Pulmonary artery endothelial cell (primary cell): ENCODE measurements at regions not wholly inside any gene's neighbourhood (a gene's known extent, or its start where the extent isn't known, plus 50 kb on each side); places are given as distances from the start of the nearest gene placed in this dataset.
"Not testable (repeated sequence)": the region's sequence is repeated elsewhere in the genome, so short reads cannot be mapped to it uniquely, and the experiment has no call there.

Experiments
- DNase-seq: peaks from one replicate; pipeline ENCODE4 v3.0.0-alpha.2; 2011; ENCODE audit warnings: low read depth, low spot score

DNA sequence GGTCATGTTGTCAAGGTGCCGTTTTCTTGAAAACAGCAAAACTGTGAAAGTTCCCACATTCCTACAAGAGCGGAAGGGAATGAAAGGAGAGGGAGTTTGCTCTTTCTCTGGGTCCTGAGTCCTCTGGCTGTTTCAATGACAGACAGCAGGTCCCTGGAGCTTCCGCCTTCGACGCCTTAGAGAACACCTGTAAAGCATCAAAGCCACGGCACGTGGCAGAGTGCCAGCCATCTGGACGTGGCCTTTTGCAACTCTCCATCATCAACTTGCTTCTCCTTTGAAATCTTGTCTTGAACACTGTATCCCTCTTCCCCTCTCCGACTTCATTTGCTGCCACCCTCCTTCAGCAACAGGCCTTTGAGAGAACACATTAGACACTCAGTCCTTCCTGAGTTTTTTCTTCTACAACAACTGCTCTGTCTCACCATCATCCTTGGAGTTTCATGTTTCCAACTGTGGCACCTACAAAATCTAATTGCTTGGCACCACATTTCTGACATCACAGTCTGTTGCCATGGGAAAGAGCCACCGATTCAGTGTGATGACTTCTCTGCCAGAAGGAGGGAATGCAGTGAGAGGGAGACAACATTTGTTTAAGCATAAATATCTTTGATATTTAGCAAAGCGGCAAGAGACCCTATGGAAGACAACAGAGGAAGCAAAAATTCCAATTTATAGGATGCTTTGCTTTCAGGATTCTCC lies 204.9 kb upstream of the PTER start:
- DNase-seq: no peak

DNA sequence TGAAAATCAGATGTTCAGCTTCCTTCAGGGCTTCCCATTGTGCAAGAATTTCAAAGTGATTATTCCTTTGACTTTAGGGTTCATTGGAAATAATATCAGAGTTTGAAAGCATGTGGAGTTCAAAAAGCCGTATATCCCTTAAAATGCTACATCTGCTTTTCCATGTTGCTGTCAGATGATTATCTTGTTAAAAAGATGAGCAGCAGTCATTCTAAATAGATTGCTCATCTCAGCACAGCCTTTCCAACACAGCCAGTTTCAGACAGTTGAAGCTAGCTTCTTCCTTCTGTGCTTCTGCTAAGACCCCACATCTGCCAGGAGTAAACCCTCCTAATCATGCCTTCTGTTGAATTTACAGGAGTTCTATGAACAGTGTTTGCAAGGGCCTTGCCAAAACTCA lies 204.4 kb upstream of the PTER start:
- DNase-seq: no peak

- no peak for DNase-seq
Measured at GRCh38 chr10:16234916-16235315, 201.9 kb upstream of the PTER start.

DNA sequence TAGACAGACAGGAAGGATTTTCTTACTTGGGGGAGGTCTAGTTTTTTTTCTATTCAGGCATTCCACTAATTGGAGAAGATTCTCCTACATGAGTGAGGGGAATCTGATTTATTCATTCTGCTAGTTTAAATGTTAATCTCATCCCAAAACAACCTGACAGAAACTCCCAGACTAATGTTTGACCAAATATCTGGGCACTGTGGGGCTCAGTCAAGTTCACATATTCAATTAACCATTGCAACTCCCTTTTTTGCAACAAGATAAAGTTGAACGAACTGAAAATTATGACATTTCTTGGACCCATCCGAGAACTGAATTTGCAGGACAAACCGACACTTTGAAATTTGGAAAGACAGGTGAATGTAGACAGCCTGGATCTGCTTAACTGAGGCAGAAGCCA lies 194.4 kb upstream of the PTER start:
- no peak for DNase-seq

GRCh38 chr10:16242859-16243613 lies 193.8 kb upstream of the PTER start:
- no peak for DNase-seq

- DNase-seq: not testable (repeated sequence)
Measured at GRCh38 chr10:16250136-16250535, 186.7 kb upstream of the PTER start.

GRCh38 chr10:16256336-16256735 lies 180.5 kb upstream of the PTER start:
- DNase-seq: no peak

DNA sequence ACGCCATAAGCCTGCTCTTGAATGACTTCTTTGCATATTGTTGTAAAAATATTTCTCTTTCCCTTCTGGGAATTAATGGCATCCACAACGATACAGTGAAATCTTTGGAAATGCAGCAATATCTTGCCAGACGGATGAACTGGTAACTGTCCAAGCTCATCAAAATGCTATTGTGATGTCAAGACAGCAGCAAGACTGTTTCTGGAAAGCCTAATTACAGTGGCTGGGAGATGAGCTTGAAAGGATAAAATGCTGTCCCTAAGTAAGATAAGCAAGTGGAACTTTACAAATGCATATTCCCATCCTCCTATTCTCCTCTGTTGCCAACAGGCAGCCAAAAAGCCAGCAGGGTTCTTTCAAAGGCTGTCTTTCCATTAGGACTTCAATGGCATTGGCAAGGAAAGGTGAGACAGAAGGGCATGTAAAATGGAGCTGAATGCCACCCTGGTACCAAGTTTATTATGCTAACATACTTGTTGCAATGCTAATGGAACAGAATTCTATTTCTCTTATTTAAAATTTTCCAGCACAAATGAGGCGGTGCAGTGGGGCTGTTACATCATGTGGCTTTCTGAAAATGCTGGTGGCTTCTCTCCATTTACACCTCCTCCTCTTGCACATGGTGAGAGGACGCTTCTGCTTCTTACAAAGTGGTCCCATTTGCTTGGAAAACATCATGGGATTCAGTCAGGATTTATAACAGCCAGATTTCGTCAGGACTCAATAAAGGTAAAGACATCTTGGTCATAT lies 178.3 kb upstream of the PTER start:
- DNase-seq: no peak

DNA sequence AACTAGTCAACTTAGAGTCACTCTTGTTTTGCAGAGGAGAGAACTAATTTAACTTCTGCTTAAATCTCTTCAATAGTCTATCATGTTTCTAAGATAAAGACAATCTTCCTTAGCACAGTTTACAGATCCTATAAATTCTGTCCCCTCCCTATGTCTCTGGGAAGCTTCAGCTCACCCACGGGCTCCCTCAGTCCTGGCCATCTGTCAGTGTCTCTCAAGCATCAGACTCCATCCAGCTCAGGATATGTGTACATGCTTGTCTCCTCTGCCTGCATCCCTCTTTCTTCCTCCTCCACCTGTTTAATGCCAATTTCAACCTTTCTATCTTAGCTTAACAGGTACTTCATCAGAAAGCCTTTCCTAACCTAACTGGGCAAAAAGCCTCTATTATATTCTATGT lies 177.1 kb upstream of the PTER start:
- DNase-seq: no peak

DNA sequence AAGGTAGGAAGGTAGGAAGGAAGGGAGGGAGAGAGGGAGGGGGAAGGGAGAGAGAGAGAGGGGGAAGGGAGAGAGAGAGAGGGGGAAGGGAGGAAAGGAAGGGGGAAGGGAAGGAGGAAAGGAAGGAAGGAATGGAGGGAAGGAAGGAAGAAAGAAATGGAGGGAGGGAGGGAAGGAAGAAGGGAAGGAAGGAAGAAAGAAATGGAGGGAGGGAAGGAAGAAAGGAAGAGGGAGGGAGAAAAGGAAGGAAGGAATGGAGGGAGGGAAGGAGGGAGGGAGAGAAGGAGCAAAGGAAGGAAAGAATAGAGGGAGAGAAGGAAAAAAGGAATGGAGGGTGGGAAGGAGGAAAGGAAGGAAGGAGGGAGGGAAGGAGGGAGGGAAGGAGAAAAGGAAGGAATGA lies 176.4 kb upstream of the PTER start:
- no peak for DNase-seq

GRCh38 chr10:16271571-16271970 lies 165.2 kb upstream of the PTER start:
- DNase-seq: no peak

DNA sequence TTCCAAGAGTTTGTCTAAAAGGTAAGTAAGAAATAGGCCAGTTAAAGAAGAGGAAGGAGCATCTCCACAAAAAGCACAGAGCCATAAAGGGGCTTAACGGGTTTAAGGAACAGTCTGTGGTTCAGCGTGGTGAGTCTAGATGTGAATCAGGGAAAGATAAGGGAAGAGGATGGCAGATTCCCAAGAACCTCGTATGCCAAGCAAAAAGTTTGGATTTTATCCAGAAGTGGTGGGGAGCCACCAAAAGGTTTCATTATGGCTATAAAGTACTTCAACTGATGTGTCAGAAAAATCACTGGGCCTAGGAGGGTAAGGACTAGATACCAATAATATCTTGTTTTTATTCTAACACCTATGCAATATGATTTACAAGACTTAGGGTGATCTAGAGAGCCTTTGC lies 161.9 kb upstream of the PTER start:
- DNase-seq: no peak

DNA sequence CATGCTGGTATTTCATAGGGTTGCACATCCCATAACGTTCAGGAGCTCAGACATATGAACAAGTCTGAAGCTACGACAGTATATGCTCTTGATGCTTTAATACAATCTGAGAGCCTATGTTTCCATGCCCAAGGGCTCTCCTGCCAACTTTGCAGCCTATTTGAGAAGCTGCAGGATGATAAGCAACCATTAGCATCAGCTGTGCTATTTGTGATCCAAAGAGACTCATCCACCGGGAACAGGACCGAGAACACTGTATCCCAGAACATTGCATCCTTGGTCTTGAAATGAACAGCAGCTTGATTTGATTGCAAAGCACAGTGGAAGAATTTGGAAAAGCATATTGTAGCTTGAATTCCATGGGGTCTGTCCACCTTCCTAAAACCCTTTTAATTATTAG lies 156.2 kb upstream of the PTER start:
- DNase-seq: no peak

GRCh38 chr10:16292366-16292765 lies 144.4 kb upstream of the PTER start:
- DNase-seq: no peak

DNA sequence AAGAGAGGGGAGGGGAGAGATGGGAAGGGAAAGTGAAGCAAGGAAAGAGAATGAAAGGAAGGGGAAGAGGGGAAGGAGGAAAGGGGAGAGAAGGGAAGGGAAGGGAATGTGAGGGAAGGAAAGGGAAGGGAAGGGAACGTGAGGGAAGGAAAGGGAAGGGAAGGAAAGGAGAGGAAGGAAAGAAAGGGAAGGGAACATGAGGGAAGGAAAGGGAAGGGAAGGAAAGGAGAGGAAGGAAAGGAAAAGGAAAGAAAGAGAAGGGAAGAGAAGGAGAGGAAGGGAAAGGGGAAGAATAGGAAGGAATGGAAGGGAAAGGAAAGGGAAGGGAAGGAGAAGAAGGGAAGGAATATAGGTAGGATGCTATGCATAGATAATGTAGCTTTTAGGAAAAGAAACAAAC lies 139.7 kb upstream of the PTER start:
- DNase-seq: no peak

- DNase-seq: no peak
Measured at GRCh38 chr10:16297642-16298041, 139.2 kb upstream of the PTER start.

GRCh38 chr10:16304311-16304710 lies 132.5 kb upstream of the PTER start:
- no peak for DNase-seq

DNA sequence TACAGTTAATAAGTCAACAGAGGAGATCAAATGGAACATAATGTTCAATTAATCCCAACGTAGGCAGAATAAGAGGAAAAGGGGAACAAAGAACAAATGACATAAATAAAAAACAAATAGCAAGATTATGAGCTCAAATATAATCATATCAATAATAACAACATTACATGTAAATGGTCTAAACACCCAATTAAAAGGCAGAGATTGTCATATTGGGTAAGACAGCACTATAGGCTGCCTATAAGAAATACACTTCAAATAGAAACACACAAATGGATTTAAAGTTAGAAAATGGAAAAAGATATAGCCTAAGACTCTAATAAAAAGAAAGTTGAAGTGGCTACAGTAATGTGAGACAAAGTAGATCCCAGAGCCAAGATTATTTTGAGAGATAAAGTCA lies 126.4 kb upstream of the PTER start:
- DNase-seq: no peak

GRCh38 chr10:16314259-16314658 lies 122.6 kb upstream of the PTER start:
- DNase-seq: no peak

GRCh38 chr10:16316733-16317390 lies 119.9 kb upstream of the PTER start:
- DNase-seq: no peak

DNA sequence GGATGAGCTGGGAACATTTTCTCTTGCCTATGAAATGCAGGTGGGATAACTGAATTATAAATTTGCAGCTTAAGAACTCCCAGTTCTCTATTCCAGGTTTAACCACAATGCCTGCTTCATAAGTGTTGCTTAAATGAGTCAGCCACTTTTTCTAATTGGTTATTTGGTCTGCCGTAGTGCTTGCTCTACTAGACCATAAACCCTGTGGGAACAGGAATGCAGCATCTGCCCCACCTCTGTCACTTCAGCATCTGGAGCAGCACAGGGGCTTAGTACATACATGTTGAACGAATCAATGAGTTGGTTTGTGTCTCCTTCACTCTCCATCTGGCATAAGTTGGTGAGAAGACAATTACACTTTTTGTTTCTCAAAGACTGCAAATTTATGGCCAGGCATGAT lies 95.2 kb upstream of the PTER start:
- DNase-seq: no peak

- DNase-seq: no peak
Measured at GRCh38 chr10:16348891-16349290, 87.9 kb upstream of the PTER start.
